ENCODE measurements at regions not wholly inside any gene's neighbourhood (a gene's known extent, or its start where the extent isn't known, plus 50 kb on each side); places are given as distances from the start of the nearest gene placed in this dataset.
"Not testable (repeated sequence)": the region's sequence is repeated elsewhere in the genome, so short reads cannot be mapped to it uniquely, and the experiment has no call there.

GRCh38 chr12:105644770-105645169, 314.3 kb downstream of the C12orf75 start:
- no peak for DNase-seq (ENCODE audit: low spot score)

GRCh38 chr12:105654606-105655005, 324.1 kb downstream of the C12orf75 start:
- no peak for DNase-seq (ENCODE audit: low spot score)

- DNase-seq (ENCODE audit: low spot score), result no peak
Observed at GRCh38 chr12:105658389-105658788, 327.9 kb downstream of the C12orf75 start.

GRCh38 chr12:105659355-105660075, 329.0 kb downstream of the C12orf75 start:
- DNase-seq (ENCODE audit: low spot score), result peak; percentile 2

- DNase-seq (ENCODE audit: low spot score), result not testable (repeated sequence)
Observed at GRCh38 chr12:105664765-105665164, 334.3 kb downstream of the C12orf75 start.

- DNase-seq (ENCODE audit: low spot score), result no peak
Observed at GRCh38 chr12:105665366-105665765, 334.9 kb downstream of the C12orf75 start.

GRCh38 chr12:105667973-105668743, 337.7 kb downstream of the C12orf75 start:
- no peak for DNase-seq (ENCODE audit: low spot score)

- DNase-seq (ENCODE audit: low spot score), result peak; percentile 19
Observed at GRCh38 chr12:105670672-105671071, 340.2 kb downstream of the C12orf75 start.

- no peak for DNase-seq (ENCODE audit: low spot score)
Observed at GRCh38 chr12:105671720-105672119, 341.2 kb downstream of the C12orf75 start.

GRCh38 chr12:105672121-105672975, 341.9 kb downstream of the C12orf75 start:
- DNase-seq (ENCODE audit: low spot score), result no peak

GRCh38 chr12:105674871-105675699, 344.6 kb downstream of the C12orf75 start:
- peak; percentile 60 for DNase-seq (ENCODE audit: low spot score)

GRCh38 chr12:105676694-105677093, 346.2 kb downstream of the C12orf75 start:
- no peak for DNase-seq (ENCODE audit: low spot score)

- DNase-seq (ENCODE audit: low spot score), result no peak
Observed at GRCh38 chr12:105677672-105678071, 347.2 kb downstream of the C12orf75 start.

GRCh38 chr12:105679982-105680381, 349.5 kb downstream of the C12orf75 start:
- DNase-seq (ENCODE audit: low spot score), result no peak

- DNase-seq (ENCODE audit: low spot score), result no peak
Observed at GRCh38 chr12:105681341-105681740, 350.9 kb downstream of the C12orf75 start.

- not testable (repeated sequence) for DNase-seq (ENCODE audit: low spot score)
Observed at GRCh38 chr12:105682821-105683220, 352.3 kb downstream of the C12orf75 start.

- DNase-seq (ENCODE audit: low spot score), result not testable (repeated sequence)
Observed at GRCh38 chr12:105683836-105684235, 353.3 kb downstream of the C12orf75 start.

GRCh38 chr12:105698075-105698474, 367.6 kb downstream of the C12orf75 start:
- DNase-seq (ENCODE audit: low spot score), result no peak

- no peak for DNase-seq (ENCODE audit: low spot score)
Observed at GRCh38 chr12:105699209-105699608, 368.7 kb downstream of the C12orf75 start.

GRCh38 chr12:105704787-105705186, 374.3 kb downstream of the C12orf75 start:
- no peak for DNase-seq (ENCODE audit: low spot score)

- DNase-seq (ENCODE audit: low spot score), result no peak
Observed at GRCh38 chr12:105705235-105705634, 374.7 kb downstream of the C12orf75 start.
